ENCODE measurements at regions not wholly inside any gene's neighbourhood (a gene's known extent, or its start where the extent isn't known, plus 50 kb on each side); places are given as distances from the start of the nearest gene placed in this dataset.

DNA sequence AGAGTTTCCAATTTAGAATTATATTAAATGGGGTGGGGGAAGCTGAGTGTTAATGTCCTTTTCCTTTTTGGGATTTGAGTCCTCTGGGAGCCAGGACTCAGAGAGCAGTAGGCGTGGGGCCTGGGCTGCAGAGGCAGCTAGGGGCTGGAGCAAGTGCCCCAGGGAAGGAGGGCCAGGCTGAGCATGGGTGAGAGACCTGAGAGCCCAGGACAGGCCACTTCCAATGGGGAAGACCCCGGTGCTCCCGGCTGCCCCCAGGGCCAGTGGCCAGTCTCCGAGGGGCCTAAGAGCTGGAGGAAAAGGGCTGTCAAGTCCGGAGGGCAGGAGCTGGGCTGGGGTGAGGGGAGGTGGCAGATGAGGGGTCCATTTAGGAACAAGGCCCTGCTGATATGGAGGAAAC, 371.5 kb downstream of the ZNF536 start (continued):
- no peak for TF ChIP-seq JUND (IDR thresholded peaks at IDR 0.05; ENCODE audit: low read length)
- TF ChIP-seq CBX5 (IDR thresholded peaks at IDR 0.05; ENCODE audit: low read depth, low read length): no peak
- no peak for TF ChIP-seq BCL11A (IDR thresholded peaks at IDR 0.05; ENCODE audit: low read depth in 2 of 2, low read length in 2 of 2)
- no peak for TF ChIP-seq TEAD4 (IDR thresholded peaks at IDR 0.05; ENCODE audit: low read depth, low read length)
- no peak for TF ChIP-seq GTF2F1 (IDR thresholded peaks at IDR 0.05; ENCODE audit: borderline replicate concordance, low read depth, low read length)
- no peak for TF ChIP-seq RNF2 (IDR thresholded peaks at IDR 0.05; ENCODE audit: borderline replicate concordance, low read depth, low read length, missing control alignments, poor library complexity, severe bottlenecking)
- TF ChIP-seq CREB1 (IDR thresholded peaks at IDR 0.05): no peak
- TF ChIP-seq TAF7 (optimal IDR thresholded peaks at IDR 0.05; ENCODE audit: borderline replicate concordance, low read depth, low read length): no peak
- no peak for TF ChIP-seq FOSL1 (IDR thresholded peaks at IDR 0.05; ENCODE audit: insufficient read depth, low read depth, low read length)
